GM12878 (cell line): ENCODE measurements at regions not wholly inside any gene's neighbourhood (a gene's known extent, or its start where the extent isn't known, plus 50 kb on each side); places are given as distances from the start of the nearest gene placed in this dataset.

Source experiments
- ATAC-seq: fragments of 200-7000 bp; cut with Tn5 transposase; 3 replicates; pipeline ENCODE4 v1.9.1; 2020; ENCODE audit warnings: mild to moderate bottlenecking, moderate library complexity
- BruUV-seq: library from RNA; stranded (reverse); fragments of 400-500 nt; replicated peaks from 2 replicates; lab custom pipeline; 2021; lab: Mats Ljungman, UMichigan
- CTCF ChIA-PET: fragments of 300-600 bp; sonication (Branson Sonifier 250); formaldehyde crosslinking; extraction: SDS; loops from one replicate; lab custom pipeline; 2021; ENCODE audit warnings: inconsistent platforms; lab: Yijun Ruan, JAX
- POLR2A ChIA-PET: fragments of 350-600 bp; formaldehyde crosslinking; extraction: SDS; loops from one replicate; lab custom pipeline; 2021; ENCODE audit warnings: inconsistent platforms; lab: Charles Lee
- RAD21 ChIA-PET: fragments of 300-600 bp; sonication (Branson Sonifier 250); formaldehyde crosslinking; loops from one replicate; lab custom pipeline; 2023; ENCODE audit warnings: antibody characterized with exemption; ENCODE audit not compliant: unreplicated experiment; lab: Charles Lee
- SMC1A ChIA-PET: fragments of 300-600 bp; sonication (Branson Sonifier 250); formaldehyde crosslinking; loops from one replicate; lab custom pipeline; 2023; ENCODE audit not compliant: unreplicated experiment, uncharacterized antibody; lab: Charles Lee
- DNase-seq: peaks from one replicate; pipeline ENCODE4 v3.0.0-alpha.2; 2011; ENCODE audit warnings: low read depth, low spot score
- FAIRE-seq: peaks from 3 replicates; lab custom pipeline; 2011; peaks lifted over from hg19 to GRCh38; lab: Jason Lieb, UNC
- H2AFZ ChIP-seq: 2 replicates; pipeline ENCODE4 v1.6.0; 2011; ENCODE audit warnings: low read depth, low read length, control low read depth; ENCODE audit not compliant: control insufficient read depth
- H3K27ac ChIP-seq: 2 replicates; pipeline ENCODE4 v1.5.1; 2011; ENCODE audit warnings: control low read depth; ENCODE audit not compliant: control insufficient read depth, insufficient read depth
- H3K27me3 ChIP-seq, 2 experiments: replicated peaks in 1 of 2; 2 replicates each; pipeline versions ENCODE4 v1.6.0 to v1.6.1; 2011; ENCODE audit warnings: low read length in 1 of 2; ENCODE audit not compliant: control insufficient read depth in 2 of 2, insufficient read depth in 2 of 2
- H3K36me3 ChIP-seq, 2 experiments: 2 replicates each; pipeline ENCODE4 v1.5.1; 2011; ENCODE audit warnings: low read length in 1 of 2; ENCODE audit not compliant: control insufficient read depth in 2 of 2, insufficient read depth in 2 of 2
- H3K4me1 ChIP-seq: 2 replicates; pipeline ENCODE4 v1.6.1; 2011; ENCODE audit warnings: mild to moderate bottlenecking, low read length, moderate library complexity, mixed read lengths; ENCODE audit not compliant: control insufficient read depth, insufficient read depth
- H3K4me2 ChIP-seq: 2 replicates; pipeline ENCODE4 v1.6.0; 2011; ENCODE audit warnings: control low read depth; ENCODE audit not compliant: control insufficient read depth, insufficient read depth
- H3K4me3 ChIP-seq: fragments of 200-600 bp; sonication (generic); 2 replicates; pipeline ENCODE4 v1.5.1; 2016
- H3K79me2 ChIP-seq: 2 replicates; pipeline ENCODE4 v1.6.0; 2011; ENCODE audit warnings: low read length; ENCODE audit not compliant: control insufficient read depth, insufficient read depth
- H3K9ac ChIP-seq: 2 replicates; pipeline ENCODE4 v1.8.0; 2011; ENCODE audit warnings: low read length, control low read depth, mixed read lengths; ENCODE audit not compliant: control insufficient read depth, insufficient read depth
- H3K9me3 ChIP-seq: replicated peaks from 3 replicates; pipeline ENCODE4 v1.5.1; 2011; ENCODE audit warnings: mild to moderate bottlenecking, low read length; ENCODE audit not compliant: control insufficient read depth, insufficient read depth
- H4K20me1 ChIP-seq: 2 replicates; pipeline ENCODE4 v1.6.0; 2011; ENCODE audit not compliant: control insufficient read depth, insufficient read depth
- ASH2L ChIP-seq: fragments of 300-600, 200-600 bp; sonication (generic); IDR thresholded peaks from 2 replicates; pipeline ENCODE4 v1.6.1; 2017; ENCODE audit warnings: low read depth, mild to moderate bottlenecking, borderline replicate concordance
- ATF3 ChIP-seq: IDR thresholded peaks from 2 replicates; pipeline ENCODE4 v1.6.1; 2011; ENCODE audit warnings: low read depth, mild to moderate bottlenecking, low read length, moderate library complexity, borderline replicate concordance; ENCODE audit errors: extremely low read depth
- CBX5 ChIP-seq: sonication (generic); IDR thresholded peaks from 2 replicates; pipeline ENCODE4 v1.6.1; 2016; ENCODE audit warnings: low read depth, moderate library complexity, mild to moderate bottlenecking, inconsistent platforms
- CREM ChIP-seq: IDR thresholded peaks from 2 replicates; pipeline ENCODE4 v1.6.1; 2014; ENCODE audit warnings: antibody characterized with exemption, low read depth
- E4F1 ChIP-seq: fragments of 450-650 bp; IDR thresholded peaks from 2 replicates; pipeline ENCODE4 v1.6.1; 2018; ENCODE audit warnings: borderline replicate concordance, mild to moderate bottlenecking; ENCODE audit not compliant: partially characterized antibody
- HDAC6 ChIP-seq: fragments of 200-600 bp; sonication (generic); IDR thresholded peaks from one replicate; pipeline ENCODE4 v1.8.0; 2017; ENCODE audit warnings: antibody characterized with exemption; ENCODE audit not compliant: unreplicated experiment
- MXI1 ChIP-seq: fragments of 150-350 bp; IDR thresholded peaks from 2 replicates; pipeline ENCODE4 v1.6.1; 2011; ENCODE audit warnings: low read depth, mild to moderate bottlenecking, inconsistent platforms, low read length, improper control_type of control experiment
- NR2F1 ChIP-seq: fragments of 450-650 bp; conservative IDR thresholded peaks from 2 replicates; pipeline ENCODE4 v1.6.1; 2017; ENCODE audit warnings: mild to moderate bottlenecking
- POLR2AphosphoS2 ChIP-seq: IDR thresholded peaks from 2 replicates; pipeline ENCODE4 v1.6.1; 2011; ENCODE audit warnings: low read depth, mild to moderate bottlenecking, low read length, improper control_type of control experiment, moderate library complexity
- RELA ChIP-seq: fragments of 450-650 bp; IDR thresholded peaks from 2 replicates; pipeline ENCODE4 v1.8.0; 2014; ENCODE audit warnings: borderline replicate concordance; ENCODE audit not compliant: partially characterized antibody
- TARDBP ChIP-seq: IDR thresholded peaks from 2 replicates; pipeline ENCODE4 v1.6.1; 2016; ENCODE audit warnings: borderline replicate concordance
- TCF3 ChIP-seq: IDR thresholded peaks from 2 replicates; pipeline ENCODE4 v1.6.1; 2012; ENCODE audit warnings: low read depth, mild to moderate bottlenecking, low read length, borderline replicate concordance; ENCODE audit not compliant: insufficient read depth
- USF2 ChIP-seq: IDR thresholded peaks from 2 replicates; pipeline ENCODE4 v1.6.1; 2011; ENCODE audit warnings: low read depth, low read length, improper control_type of control experiment, borderline replicate concordance
- YY1 ChIP-seq: IDR thresholded peaks from 2 replicates; pipeline ENCODE4 v1.6.1; 2011; ENCODE audit warnings: low read depth, mild to moderate bottlenecking, low read length
- WGBS: methylation state at CpG from one replicate; pipeline ENCODE4 v1.1.6; 2016; ENCODE audit warnings: low lambda C conversion rate; ENCODE audit not compliant: insufficient replicate concordance, insufficient coverage; ENCODE audit errors: missing lambda C conversion rate; 5-methylcytosine and 5-hydroxymethylcytosine counted together
- in situ Hi-C: fragments of 300-500 bp; cut with MboI; formaldehyde crosslinking; loops from 9 replicates; pipeline ENCODE4 v1.14.3; 2018; ENCODE audit warnings: mixed read lengths
- intact Hi-C: fragments of 100-400 bp; cut with micrococcal nuclease; formaldehyde crosslinking; loops from one replicate; pipeline ENCODE4 v1.14.2; 2022; ENCODE audit not compliant: unreplicated experiment
- TF ChIP-seq, protein P1 (sequence below): fragments of 450-650 bp; IDR thresholded peaks from 2 replicates; pipeline ENCODE4 v1.6.1; 2017; ENCODE audit warnings: mild to moderate bottlenecking

GRCh38 chr4:1490011-1490653 is 83.9 kb upstream of the NKX1-1 start:
- Histone ChIP-seq H3K36me3 (no peaks in the 10 kb centered on the region), H4K20me1 (no peaks in the 10 kb centered on the region), H3K4me3 (no peak overlapping the region), H3K79me2 (no peaks in the 10 kb centered on the region), H3K9me3 (no peaks in the 10 kb centered on the region; the same call in 2 of the 3 replicates), H3K9ac (no peak overlapping the region), H3K4me1 (no peaks in the 10 kb centered on the region), H2AFZ (no peak overlapping the region), H3K4me2 (no peak overlapping the region), H3K27me3 (no peaks in the 10 kb centered on the region), H3K27ac (no peak overlapping the region)
- in situ Hi-C loops: no loop called here
- POLR2A ChIA-PET: no interaction called here
- intact Hi-C loops: no loop called here
- WGBS: 75% methylated on average over 17 of the region's 32 CpGs
- FAIRE-seq (no peak), DNase-seq (no peak), ATAC-seq (no peak)
- SMC1A ChIA-PET: no interaction called here
- CTCF ChIA-PET: no interaction called here
- no TSS peak for BruUV-seq
- RAD21 ChIA-PET: no interaction called here
- TF ChIP-seq ATF3 (no peak), POLR2AphosphoS2 (no peak), TARDBP (no peak), ASH2L (no peak), USF2 (no peak), TCF3 (no peak), HDAC6 (no peak), E4F1 (no peak), NR2F1 (no peak), CBX5 (no peak), MXI1 (no peak), CREM (no peak), YY1 (no peak), RELA (no peak)
- TF ChIP-seq, protein P1, sequence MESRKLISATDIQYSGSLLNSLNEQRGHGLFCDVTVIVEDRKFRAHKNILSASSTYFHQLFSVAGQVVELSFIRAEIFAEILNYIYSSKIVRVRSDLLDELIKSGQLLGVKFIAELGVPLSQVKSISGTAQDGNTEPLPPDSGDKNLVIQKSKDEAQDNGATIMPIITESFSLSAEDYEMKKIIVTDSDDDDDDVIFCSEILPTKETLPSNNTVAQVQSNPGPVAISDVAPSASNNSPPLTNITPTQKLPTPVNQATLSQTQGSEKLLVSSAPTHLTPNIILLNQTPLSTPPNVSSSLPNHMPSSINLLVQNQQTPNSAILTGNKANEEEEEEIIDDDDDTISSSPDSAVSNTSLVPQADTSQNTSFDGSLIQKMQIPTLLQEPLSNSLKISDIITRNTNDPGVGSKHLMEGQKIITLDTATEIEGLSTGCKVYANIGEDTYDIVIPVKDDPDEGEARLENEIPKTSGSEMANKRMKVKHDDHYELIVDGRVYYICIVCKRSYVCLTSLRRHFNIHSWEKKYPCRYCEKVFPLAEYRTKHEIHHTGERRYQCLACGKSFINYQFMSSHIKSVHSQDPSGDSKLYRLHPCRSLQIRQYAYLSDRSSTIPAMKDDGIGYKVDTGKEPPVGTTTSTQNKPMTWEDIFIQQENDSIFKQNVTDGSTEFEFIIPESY: no peak
